Amygdala (tissue), 56 donors: ENCODE measurements at regions not wholly inside any gene's neighbourhood (a gene's known extent, or its start where the extent isn't known, plus 50 kb on each side); places are given as distances from the start of the nearest gene placed in this dataset.

ENCODE experiments used
- DNase-seq, 56 donors: peaks; one replicate each; lab custom pipeline; 2025; lab: John Stamatoyannopoulos, UW

DNA sequence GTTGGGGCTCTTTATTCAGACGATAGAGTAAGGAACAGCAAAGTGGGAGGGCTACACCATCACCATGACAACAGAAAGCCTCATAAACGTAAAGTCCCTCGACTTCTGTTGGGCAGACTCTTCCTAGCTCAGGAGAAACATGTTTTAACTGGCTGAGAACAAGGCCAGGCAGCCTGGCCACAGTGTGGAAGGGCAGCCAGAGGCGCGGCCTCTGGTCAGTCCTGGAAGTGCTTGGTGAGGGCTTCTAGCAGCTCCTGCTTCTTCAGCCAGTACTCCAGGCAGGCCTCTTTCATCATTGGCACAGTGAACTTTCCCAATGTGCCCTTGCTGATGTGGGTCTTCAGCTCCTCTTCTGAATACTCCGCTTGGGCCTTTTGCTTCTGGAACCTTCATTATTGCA, 690.9 kb downstream of the PCDH19 start:
- no peak for DNase-seq

GRCh38 chrX:99717716-99718115, 692.4 kb downstream of the PCDH19 start:
- DNase-seq = no peak

- no peak for DNase-seq
Measured at GRCh38 chrX:99705701-99706100, 704.4 kb downstream of the PCDH19 start.

- DNase-seq = no peak
Measured at GRCh38 chrX:99703473-99703872, 706.6 kb downstream of the PCDH19 start.

DNA sequence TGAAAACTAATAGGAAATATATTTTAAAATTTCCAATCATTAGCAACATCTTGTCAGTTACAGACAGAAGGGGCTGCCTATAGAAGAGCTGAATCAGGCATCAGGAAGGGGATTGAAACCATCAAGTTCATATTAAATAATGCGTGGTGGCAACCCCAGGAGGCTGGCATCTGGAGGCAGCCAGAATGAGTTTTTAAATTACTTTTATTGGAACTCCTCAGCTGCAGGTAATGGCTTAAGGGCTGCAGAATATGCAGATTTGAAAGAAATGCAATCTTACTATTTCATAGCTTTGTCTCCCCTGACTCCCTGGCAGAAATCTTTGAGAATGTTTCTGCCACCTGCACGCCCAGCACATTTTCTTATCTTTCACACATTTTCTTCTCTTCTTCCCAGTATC, 711.6 kb downstream of the PCDH19 start:
- no peak for DNase-seq

- no peak for DNase-seq
Measured at GRCh38 chrX:99663136-99663535, 746.9 kb downstream of the PCDH19 start.

DNA sequence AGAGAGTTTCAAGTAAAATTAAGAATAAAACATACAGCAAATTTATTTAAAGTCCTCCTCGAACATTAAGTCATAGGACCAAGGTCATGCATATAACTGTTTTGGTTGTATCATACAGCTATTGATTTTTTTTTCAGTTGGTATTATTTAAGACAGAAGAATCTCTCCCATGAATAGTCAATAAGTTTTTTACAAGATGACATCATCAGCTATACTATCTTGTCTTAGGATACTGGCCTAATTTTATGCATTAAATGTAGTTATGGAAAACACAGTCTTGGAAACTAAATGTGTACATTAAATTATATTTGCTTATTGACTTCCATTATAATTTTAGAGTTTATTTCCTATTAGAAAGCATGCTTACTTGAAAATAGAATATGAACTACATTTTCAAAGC, 755.9 kb downstream of the PCDH19 start:
- DNase-seq = no peak

- no peak for DNase-seq
Measured at GRCh38 chrX:99653352-99653751, 756.7 kb downstream of the PCDH19 start.

GRCh38 chrX:99613041-99613440, 797.0 kb downstream of the PCDH19 start:
- no peak for DNase-seq

- DNase-seq = no peak
Measured at GRCh38 chrX:99603091-99603814, 806.8 kb downstream of the PCDH19 start.

- no peak for DNase-seq
Measured at GRCh38 chrX:99602107-99602506, 808.0 kb downstream of the PCDH19 start.

GRCh38 chrX:99588936-99589335, 821.1 kb downstream of the PCDH19 start:
- DNase-seq = no peak

DNA sequence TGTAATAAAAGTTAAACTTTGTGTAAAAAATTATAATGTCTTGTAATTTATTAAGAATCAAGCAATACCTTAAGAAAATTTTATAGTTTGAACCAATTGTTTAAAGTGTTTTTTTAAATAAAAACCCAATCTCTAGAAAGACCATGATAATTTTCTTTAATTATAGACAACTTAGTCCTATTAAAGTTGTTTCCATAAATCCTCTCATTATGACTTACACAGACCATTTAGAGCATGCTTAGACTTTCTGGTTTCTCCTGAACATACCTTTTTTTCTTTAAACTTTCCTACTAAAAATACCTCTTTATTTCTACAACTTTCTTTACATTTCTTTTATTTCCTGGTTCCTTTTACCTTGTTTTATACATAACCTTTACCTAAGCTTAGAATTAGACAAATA, 837.4 kb downstream of the PCDH19 start:
- DNase-seq = no peak

DNA sequence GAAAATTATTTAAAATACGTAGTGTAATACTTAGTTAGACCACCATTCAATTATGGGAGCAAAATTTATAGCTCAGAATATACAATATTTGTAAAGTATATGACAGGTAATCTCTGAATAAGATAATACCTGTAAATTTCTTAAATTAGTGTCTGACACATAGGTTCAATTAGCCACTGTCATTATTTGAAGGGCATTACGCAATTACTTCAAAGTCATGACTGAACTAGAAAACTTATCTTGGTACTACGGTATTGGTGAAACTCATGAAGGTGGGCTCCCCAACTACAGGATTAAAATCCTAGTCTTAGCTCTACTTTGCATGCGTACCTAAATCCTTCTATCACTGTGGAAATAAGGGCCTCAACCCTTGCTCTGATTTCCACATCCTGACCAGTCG, 860.7 kb downstream of the PCDH19 start:
- DNase-seq = no peak

DNA sequence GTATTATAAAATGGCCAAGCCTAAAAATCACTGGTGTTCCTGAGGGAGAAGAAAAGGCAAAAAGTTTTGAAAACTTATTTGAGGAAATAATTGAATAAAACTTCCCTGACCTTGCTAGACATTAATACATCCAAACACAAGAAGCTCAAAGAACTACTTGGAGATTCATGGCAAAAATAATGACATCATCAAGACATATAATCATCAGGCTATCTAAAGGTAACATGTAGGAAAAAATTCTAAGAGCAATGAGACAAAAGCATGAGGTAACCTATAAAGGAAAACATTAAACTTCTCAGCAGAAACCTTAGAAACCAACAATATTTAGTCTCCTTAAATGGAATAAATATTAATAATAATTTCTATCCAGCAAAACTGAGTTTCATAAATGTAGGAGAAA, 887.6 kb downstream of the PCDH19 start:
- no peak for DNase-seq

DNA sequence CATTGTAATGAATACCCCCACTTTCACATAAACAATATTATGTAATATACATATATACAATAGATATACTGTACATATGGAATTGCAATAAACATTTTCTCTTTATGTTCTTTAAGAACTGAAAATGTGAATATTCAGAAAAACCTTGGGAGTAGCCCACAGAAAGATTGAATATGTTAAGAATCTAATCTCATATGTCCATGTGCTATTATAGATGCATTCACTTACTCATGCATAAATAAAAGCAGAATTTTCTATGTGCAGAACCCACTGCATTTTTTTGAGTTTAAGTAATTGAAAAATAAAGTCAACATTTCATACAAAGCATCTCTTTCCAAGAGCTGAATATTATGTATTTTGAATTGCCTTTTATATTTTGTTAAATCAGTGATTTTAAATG, 902.3 kb downstream of the PCDH19 start:
- no peak for DNase-seq

GRCh38 chrX:99495453-99495852, 914.6 kb downstream of the PCDH19 start:
- DNase-seq = no peak

GRCh38 chrX:99494668-99495067, 915.4 kb downstream of the PCDH19 start:
- no peak for DNase-seq

GRCh38 chrX:99480728-99481127, 929.3 kb downstream of the PCDH19 start:
- DNase-seq = no peak

GRCh38 chrX:99469439-99469838, 940.6 kb downstream of the PCDH19 start:
- no peak for DNase-seq

GRCh38 chrX:99468993-99469392, 941.1 kb downstream of the PCDH19 start:
- DNase-seq = no peak

- DNase-seq = no peak
Measured at GRCh38 chrX:99461223-99461622, 948.9 kb downstream of the PCDH19 start.

GRCh38 chrX:99445336-99445735, 964.7 kb downstream of the PCDH19 start:
- no peak for DNase-seq
